Smooth muscle cell (in vitro differentiated cells): ENCODE measurements at regions not wholly inside any gene's neighbourhood (a gene's known extent, or its start where the extent isn't known, plus 50 kb on each side); places are given as distances from the start of the nearest gene placed in this dataset.

Source experiments
- DNase-seq: peaks from one replicate; lab custom pipeline; 2025; ENCODE audit not compliant: unreplicated experiment; lab: John Stamatoyannopoulos, UW
- H2AFZ ChIP-seq: fragments of 200-600 bp; sonication (generic); 2 replicates; pipeline ENCODE4 v1.6.0; 2016; ENCODE audit warnings: antibody characterized with exemption, low read depth, mild to moderate bottlenecking
- H3F3A ChIP-seq: fragments of 200-600 bp; sonication (generic); 2 replicates; pipeline ENCODE4 v1.6.0; 2017; ENCODE audit warnings: antibody characterized with exemption, low read depth
- H3K27ac ChIP-seq: fragments of 200-600 bp; sonication (generic); 2 replicates; pipeline ENCODE4 v1.5.1; 2016; ENCODE audit warnings: low read depth, mild to moderate bottlenecking
- H3K27me3 ChIP-seq: fragments of 200-600 bp; sonication (generic); 2 replicates; pipeline ENCODE4 v1.6.1; 2016; ENCODE audit warnings: low read depth, mild to moderate bottlenecking
- H3K36me3 ChIP-seq: fragments of 200-600 bp; sonication (generic); 2 replicates; pipeline ENCODE4 v1.5.1; 2016; ENCODE audit warnings: low read depth
- H3K4me1 ChIP-seq: fragments of 200-600 bp; sonication (generic); 2 replicates; pipeline ENCODE4 v1.5.1; 2016; ENCODE audit warnings: low read depth
- H3K4me2 ChIP-seq: fragments of 200-600 bp; sonication (generic); 2 replicates; pipeline ENCODE4 v1.6.0; 2016; ENCODE audit warnings: mild to moderate bottlenecking
- H3K4me3 ChIP-seq: fragments of 200-600 bp; sonication (generic); 2 replicates; pipeline ENCODE4 v1.5.1; 2016; ENCODE audit warnings: mild to moderate bottlenecking
- H3K79me2 ChIP-seq: fragments of 200-600 bp; sonication (generic); 2 replicates; pipeline ENCODE4 v1.6.0; 2016; ENCODE audit warnings: low read depth, mild to moderate bottlenecking
- H3K9ac ChIP-seq: fragments of 200-600 bp; sonication (generic); 2 replicates; pipeline ENCODE4 v1.6.0; 2016; ENCODE audit warnings: low read depth
- H3K9me3 ChIP-seq: fragments of 200-600 bp; sonication (generic); replicated peaks from 2 replicates; pipeline ENCODE4 v1.5.1; 2016; ENCODE audit warnings: low read depth
- H4K20me1 ChIP-seq: fragments of 200-600 bp; sonication (generic); 2 replicates; pipeline ENCODE4 v1.6.0; 2016; ENCODE audit warnings: low read depth
- CTCF ChIP-seq: fragments of 200-600 bp; sonication (generic); IDR thresholded peaks from 2 replicates; pipeline ENCODE4 v1.5.1; 2017; ENCODE audit warnings: borderline replicate concordance, mild to moderate bottlenecking, antibody characterized with exemption; ENCODE audit not compliant: insufficient read depth, poor library complexity, severe bottlenecking
- WGBS: methylation state at CpG from one replicate; pipeline ENCODE4 v1.1.7; 2016; ENCODE audit warnings: low lambda C conversion rate; 5-methylcytosine and 5-hydroxymethylcytosine counted together

DNA sequence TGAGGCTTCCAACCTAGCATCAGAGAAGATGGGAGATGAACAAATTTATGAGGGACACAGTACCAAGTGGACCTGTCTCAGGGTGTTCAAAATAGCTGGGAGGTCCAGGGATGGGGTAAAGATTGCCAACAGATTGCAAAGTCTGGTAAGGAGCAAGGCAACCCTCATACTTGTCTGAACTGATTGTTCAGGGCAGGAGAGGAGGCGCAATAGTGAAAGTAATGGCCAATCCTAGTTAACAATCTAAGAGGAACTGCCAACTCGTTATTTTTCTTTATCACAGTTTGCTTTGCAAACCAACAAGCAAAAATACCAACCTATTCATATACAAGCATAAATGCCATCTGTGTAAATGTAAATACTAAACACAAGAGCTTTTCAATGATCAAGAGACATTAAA lies 78.4 kb upstream of the S1PR1 start:
- 92% methylated on average over 2 of the region's 2 CpGs for WGBS

DNA sequence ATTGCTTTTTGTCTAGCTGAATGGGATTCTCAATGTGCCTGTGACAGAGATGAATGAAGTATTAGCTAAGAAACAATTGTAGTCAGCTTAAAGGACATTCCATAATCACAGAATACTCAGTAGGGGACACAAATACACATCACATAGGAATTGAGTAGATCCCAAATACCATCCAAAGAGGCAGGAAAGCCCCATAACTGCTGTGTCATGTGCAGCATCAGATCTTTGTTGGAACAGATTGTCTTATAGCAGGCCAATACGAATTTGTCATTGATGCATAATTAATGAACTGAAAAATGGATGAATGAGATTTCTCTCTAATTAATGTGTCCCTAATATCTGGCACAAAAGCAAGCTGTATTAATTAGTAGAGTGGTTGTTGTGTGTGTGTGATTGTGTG lies 82.3 kb upstream of the S1PR1 start:
- 90% methylated on average over 1 of the region's 1 CpG for WGBS
- Histone ChIP-seq H3K27me3 (no peaks in the 10 kb centered on the region), H4K20me1 (no peaks in the 10 kb centered on the region), H3K79me2 (no peaks in the 10 kb centered on the region), H3F3A (no peaks in the 10 kb centered on the region), H3K36me3 (no peaks in the 10 kb centered on the region), H3K4me2 (no peak overlapping the region), H3K9ac (no peak overlapping the region), H3K4me1 (peaks cover 5% of the 10 kb centered on the region), H3K4me3 (no peak overlapping the region), H3K27ac (no peak overlapping the region), H2AFZ (no peak overlapping the region), H3K9me3 (no peaks in the 10 kb centered on the region)
- DNase-seq = no peak
- no peak for TF ChIP-seq CTCF

More for the DNA sequence above, 78.4 kb upstream of the S1PR1 start:
- TF ChIP-seq CTCF = no peak
- Histone ChIP-seq H3K27ac (no peak overlapping the region), H3K79me2 (no peaks in the 10 kb centered on the region), H3K9ac (no peak overlapping the region), H3K4me2 (no peak overlapping the region), H3K4me3 (no peak overlapping the region), H4K20me1 (no peaks in the 10 kb centered on the region), H3K4me1 (peaks cover 5% of the 10 kb centered on the region), H3K9me3 (no peaks in the 10 kb centered on the region), H3K27me3 (no peaks in the 10 kb centered on the region), H2AFZ (no peak overlapping the region), H3F3A (no peaks in the 10 kb centered on the region), H3K36me3 (no peaks in the 10 kb centered on the region)
- no peak for DNase-seq

- H3K9me3 ChIP-seq = no peaks in the 10 kb centered on the region
- no peak overlapping the region for H3K9ac ChIP-seq
- H3K4me2 ChIP-seq = no peak overlapping the region
- H3K4me1 ChIP-seq = peaks cover 8% of the 10 kb centered on the region
- no peaks in the 10 kb centered on the region for H3K36me3 ChIP-seq
- no peaks in the 10 kb centered on the region for H4K20me1 ChIP-seq
- H3K27ac ChIP-seq = no peak overlapping the region
- peaks cover 7% of the 10 kb centered on the region for H3F3A ChIP-seq
- no peak for DNase-seq
- no peaks in the 10 kb centered on the region for H3K27me3 ChIP-seq
- TF ChIP-seq CTCF = no peak
- H2AFZ ChIP-seq = no peak overlapping the region
- no peaks in the 10 kb centered on the region for H3K79me2 ChIP-seq
- 90% methylated on average over 2 of the region's 2 CpGs for WGBS
- H3K4me3 ChIP-seq = no peak overlapping the region
Observed at GRCh38 chr1:101153692-101154091, 83.1 kb upstream of the S1PR1 start.

DNA sequence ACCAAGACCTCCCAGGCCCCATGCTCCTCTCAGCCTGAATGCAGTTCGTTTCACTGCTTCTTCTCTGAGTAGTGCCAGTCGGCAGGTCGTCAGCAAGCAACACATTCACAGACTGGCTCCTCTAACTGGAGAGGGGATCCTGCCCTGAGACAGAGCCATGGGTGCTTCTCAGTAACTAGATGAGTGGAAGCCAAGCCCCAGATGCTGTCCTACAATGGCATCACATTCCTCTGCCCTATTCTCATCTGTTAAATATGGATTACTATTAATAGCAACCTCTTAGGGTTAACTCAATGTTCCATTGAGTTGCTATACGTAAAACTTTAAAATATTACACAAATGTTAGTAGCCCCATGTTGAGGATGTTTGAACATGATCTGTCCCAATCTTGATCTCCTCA lies 84.2 kb upstream of the S1PR1 start:
- H3K79me2 ChIP-seq = no peaks in the 10 kb centered on the region
- 90% methylated on average over 4 of the region's 4 CpGs for WGBS

More for the DNA sequence above, 84.2 kb upstream of the S1PR1 start:
- no peak for DNase-seq
- Histone ChIP-seq H3K4me2 (no peak overlapping the region), H3K4me1 (peaks cover 11% of the 10 kb centered on the region), H3K9ac (no peak overlapping the region), H4K20me1 (no peaks in the 10 kb centered on the region), H3K9me3 (no peaks in the 10 kb centered on the region), H3F3A (peaks cover 8% of the 10 kb centered on the region), H3K4me3 (no peak overlapping the region), H3K27ac (no peak overlapping the region), H2AFZ (no peak overlapping the region), H3K36me3 (no peaks in the 10 kb centered on the region), H3K27me3 (no peaks in the 10 kb centered on the region)
- TF ChIP-seq CTCF = no peak
